ENCODE measurements at regions not wholly inside any gene's neighbourhood (a gene's known extent, or its start where the extent isn't known, plus 50 kb on each side); places are given as distances from the start of the nearest gene placed in this dataset.
A peak's percentile ranks its signal among the peaks of the same experiment; 100 is the strongest.
"Not testable (repeated sequence)": the region's sequence is repeated elsewhere in the genome, so short reads cannot be mapped to it uniquely, and the experiment has no call there.

GRCh38 chrX:139475432-139475831 is 55.1 kb upstream of the F9 start:
- DNase-seq = peak in 1 of 10 donors; percentile 9
- intact Hi-C loops (cut with DNase I) = no loop called here

- peak in 1 of 10 donors; percentile 31 for DNase-seq
- intact Hi-C loops (cut with DNase I) = not testable (repeated sequence)
Measured at GRCh38 chrX:139461945-139462344, 68.6 kb upstream of the F9 start.

DNA sequence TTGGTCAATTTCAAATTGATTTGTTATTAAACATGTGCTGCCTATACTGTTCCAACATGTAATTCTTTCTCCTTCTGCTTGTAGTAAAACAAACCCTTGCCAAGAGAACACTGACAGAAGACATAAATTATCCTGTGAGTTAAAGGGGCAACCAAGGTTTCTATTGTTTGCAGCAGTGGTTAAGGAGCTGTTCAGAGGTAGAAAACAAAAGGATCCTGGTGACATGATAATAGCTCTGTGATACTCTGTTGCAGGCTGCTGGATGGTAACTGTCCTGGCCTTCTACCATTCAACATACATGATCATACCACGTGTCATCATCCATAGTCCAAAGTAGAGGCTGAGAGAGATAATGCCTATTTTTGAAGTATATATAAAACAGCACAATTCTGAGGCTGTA is 75.8 kb upstream of the F9 start:
- intact Hi-C loops (cut with DNase I) = no loop called here
- DNase-seq = no peak

- DNase-seq = no peak
- intact Hi-C loops (cut with DNase I) = no loop called here
Measured at GRCh38 chrX:139448996-139449395, 81.5 kb upstream of the F9 start.

DNA sequence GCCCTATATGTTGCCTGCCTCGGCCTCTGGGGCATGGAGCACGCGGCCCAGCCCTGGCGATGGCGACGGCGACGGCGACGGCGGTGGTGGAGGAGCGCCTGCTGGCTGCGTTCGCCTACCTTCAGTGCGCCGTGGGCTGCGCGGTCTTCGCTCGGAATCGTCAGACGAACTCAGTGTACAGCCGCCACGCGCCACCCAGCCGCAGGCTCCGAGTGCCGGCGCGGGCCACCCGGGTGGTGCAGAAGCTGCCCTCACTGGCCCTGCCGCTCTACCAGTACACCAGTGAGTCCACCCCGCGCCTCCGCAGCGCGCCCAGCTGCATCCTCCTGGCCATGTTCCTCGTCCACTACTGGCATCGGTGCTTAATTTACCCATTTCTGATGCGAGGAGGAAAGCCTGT is 83.7 kb upstream of the F9 start:
- intact Hi-C loops (cut with DNase I) = no loop called here
- DNase-seq = peak in 3 of 10 donors; percentile 67 to 81 (median 68)

DNA sequence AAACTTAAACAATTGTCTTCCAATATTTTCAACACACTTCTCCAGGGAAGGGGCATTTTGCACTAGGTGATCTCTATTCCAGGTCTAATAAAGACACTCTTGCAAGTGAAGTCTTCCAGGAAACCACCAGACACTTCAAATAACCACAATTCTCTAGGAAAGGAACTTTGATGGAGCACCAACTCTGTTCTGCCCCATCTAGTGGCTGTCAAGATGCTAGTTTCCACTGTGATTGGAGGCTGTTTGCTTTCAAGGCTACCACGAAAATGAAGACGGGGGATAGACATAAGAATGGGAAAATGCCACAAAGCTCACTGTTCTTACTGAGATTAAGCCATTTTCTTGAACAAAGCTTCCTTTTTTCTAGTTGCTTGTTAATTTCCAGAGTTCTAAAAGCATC is 100.6 kb upstream of the F9 start:
- intact Hi-C loops (cut with DNase I) = no loop called here
- DNase-seq = no peak

DNA sequence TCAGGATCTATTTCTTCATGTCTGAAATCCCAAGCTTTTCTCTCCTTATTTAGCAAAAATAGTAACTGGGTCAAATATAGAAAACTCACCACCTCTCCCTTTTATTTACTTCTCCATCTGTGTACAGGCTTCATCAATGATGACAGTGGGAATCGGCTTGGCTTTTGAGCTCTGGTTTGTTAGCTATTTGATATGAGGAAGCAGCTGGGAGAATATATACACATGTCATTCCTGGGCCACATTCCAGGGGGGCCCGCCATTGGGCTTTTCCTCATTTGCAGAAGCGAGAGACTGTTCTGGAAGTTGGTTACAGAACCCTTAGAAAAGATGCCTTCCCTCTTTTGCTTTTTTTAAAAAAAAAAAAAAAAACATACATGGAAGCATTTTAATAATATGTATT is 107.4 kb upstream of the F9 start:
- intact Hi-C loops (cut with DNase I) = no loop called here
- DNase-seq = peak in 1 of 10 donors; percentile 64

GRCh38 chrX:139398258-139398657 is 132.3 kb upstream of the F9 start:
- DNase-seq; intact Hi-C loops (cut with DNase I): not testable (repeated sequence)

DNA sequence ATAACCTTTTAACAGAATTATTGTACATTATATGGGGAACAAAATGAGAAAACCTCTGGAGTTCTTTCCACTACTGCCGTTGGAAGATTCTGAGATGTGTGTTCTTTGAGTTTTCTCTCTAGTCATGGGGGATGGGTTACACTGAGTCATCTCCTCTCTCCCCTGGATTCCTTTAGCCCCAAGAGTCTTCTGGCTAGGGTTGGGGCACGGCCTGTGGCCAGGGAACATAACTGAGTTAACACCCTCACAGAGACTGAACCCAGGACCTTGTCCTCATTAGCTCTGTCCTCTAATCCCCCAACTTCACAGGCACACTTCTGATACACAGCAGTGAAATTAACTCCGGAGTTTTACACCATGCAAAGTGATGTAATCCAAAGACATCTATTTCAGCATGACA is 142.3 kb upstream of the F9 start:
- DNase-seq = no peak
- intact Hi-C loops (cut with DNase I) = no loop called here

- DNase-seq = peak in 1 of 10 donors; percentile 57
- intact Hi-C loops (cut with DNase I) = no loop called here
Measured at GRCh38 chrX:139382529-139382928, 148.0 kb upstream of the F9 start.

GRCh38 chrX:139376547-139376946 is 154.0 kb upstream of the F9 start:
- DNase-seq; intact Hi-C loops (cut with DNase I): not testable (repeated sequence)

GRCh38 chrX:139360356-139360755 is 170.2 kb upstream of the F9 start:
- DNase-seq = no peak
- intact Hi-C loops (cut with DNase I) = no loop called here

GRCh38 chrX:139342594-139342991 is 187.9 kb upstream of the F9 start:
- DNase-seq; intact Hi-C loops (cut with DNase I): not testable (repeated sequence)

DNA sequence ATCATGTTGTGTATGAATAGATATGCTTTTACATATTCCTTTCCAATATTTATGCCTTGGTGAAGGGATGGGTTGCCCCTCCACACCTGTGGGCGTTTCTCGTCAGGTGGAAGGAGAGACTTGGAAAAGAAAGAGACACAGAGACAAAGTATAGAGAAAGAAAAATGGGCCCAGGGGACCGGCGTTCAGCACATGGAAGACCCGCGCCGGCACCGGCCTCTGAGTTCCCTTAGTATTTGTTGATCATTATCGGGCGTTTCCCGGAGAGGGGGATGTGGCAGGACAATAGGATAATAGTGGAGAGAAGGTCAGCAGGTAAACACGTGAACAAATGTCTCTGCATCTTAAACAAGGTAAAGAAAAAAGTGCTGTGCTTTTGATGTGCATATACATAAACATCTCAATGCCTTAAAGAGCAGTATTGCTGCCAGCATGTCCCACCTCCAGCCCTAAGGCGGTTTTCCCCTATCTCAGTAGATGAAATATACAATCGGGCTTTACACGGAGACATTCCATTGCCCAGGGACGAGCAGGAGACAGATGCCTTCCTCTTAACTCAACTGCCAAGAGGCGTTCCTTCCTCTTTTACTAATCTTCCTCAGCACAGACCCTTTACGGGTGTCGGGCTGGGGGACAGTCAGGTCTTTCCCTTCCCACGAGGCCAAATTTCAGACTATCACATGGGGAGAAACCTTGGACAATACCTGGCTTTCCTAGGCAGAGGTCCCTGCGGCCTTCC is 188.5 kb upstream of the F9 start:
- DNase-seq; intact Hi-C loops (cut with DNase I): not testable (repeated sequence)

GRCh38 chrX:139332441-139332840 is 198.1 kb upstream of the F9 start:
- DNase-seq = no peak

GRCh38 chrX:139327355-139327754 is 203.2 kb upstream of the F9 start:
- no peak for DNase-seq
- intact Hi-C loops (cut with DNase I) = no loop called here

More at GRCh38 chrX:139332441-139332840, 198.1 kb upstream of the F9 start:
- intact Hi-C loops (cut with DNase I) = no loop called here

DNA sequence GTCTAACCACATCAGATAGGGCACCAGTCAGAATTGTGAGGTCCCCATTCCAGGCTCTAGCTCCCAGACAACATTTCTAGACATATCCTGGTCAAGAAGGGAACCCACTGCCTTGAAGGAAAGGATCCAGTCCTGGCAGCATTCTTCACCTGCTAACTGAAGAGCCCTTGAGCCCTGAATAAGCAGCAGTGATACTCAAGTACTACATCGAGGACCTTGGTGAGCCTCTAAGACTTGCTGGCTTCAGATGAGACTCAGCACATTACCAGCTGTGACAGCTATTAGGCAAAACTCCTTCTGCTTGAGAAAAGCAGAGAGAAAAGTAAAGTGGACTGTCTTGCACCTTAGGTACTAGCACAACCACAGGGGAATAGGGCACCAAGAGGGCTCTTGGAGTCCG is 205.8 kb upstream of the F9 start:
- no peak for DNase-seq

GRCh38 chrX:139320661-139321354 is 209.7 kb upstream of the F9 start:
- intact Hi-C loops (cut with DNase I) = not testable (repeated sequence)
- peak in 3 of 10 donors; percentile 66 to 70 (median 69) for DNase-seq

More for the DNA sequence above, 205.8 kb upstream of the F9 start:
- intact Hi-C loops (cut with DNase I) = no loop called here

DNA sequence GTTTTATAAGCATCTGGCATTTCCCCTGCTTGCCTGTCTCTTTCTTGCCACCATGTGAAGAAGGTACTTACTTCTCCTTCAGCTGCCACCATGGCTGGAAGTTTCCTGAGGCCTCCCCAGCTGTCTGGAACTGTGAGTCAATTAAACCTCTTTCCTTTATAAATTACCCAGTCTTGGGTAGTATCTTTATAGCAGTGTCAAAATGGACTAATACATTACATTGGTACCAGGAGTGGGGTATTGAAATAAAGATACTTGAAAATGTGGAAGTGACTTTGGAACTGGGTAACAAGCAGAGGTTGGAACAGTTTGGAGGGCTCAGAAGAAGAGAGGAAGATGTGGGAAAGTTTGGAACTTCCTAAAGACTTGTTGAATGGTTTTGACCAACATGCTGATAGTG is 223.9 kb upstream of the F9 start:
- intact Hi-C loops (cut with DNase I); DNase-seq: not testable (repeated sequence)

DNA sequence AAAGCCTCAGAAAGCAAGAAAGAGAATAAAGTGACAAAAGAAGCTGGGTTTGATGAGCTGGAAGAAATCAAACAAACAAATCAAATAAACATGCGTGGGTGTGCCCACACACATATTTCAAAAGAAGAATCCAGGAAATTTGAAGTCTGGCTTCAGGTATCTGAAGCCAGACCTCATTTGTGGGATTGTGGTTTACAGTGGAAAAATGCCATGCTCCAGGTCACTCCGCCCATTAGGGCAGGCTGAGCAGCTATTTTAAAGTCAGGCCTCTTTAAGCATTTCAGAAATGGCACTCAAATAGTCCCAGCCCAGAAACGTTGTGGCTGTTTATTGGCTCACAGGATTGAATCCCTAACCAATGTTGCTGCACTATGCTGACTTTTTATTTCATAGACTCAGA is 226.1 kb upstream of the F9 start:
- no peak for DNase-seq
- intact Hi-C loops (cut with DNase I) = no loop called here

GRCh38 chrX:139299309-139299708 is 231.2 kb upstream of the F9 start:
- DNase-seq = no peak
- intact Hi-C loops (cut with DNase I) = no loop called here

GRCh38 chrX:139298437-139298836 is 232.1 kb upstream of the F9 start:
- intact Hi-C loops (cut with DNase I) = no loop called here

More at GRCh38 chrX:139298437-139298836, 232.1 kb upstream of the F9 start:
- no peak for DNase-seq

Measured in posterior cingulate gyrus (tissue), 11 donors.